SH-SY5Y (cell line): ENCODE measurements at regions not wholly inside any gene's neighbourhood (a gene's known extent, or its start where the extent isn't known, plus 50 kb on each side); places are given as distances from the start of the nearest gene placed in this dataset.

Experiments
- GATA2 ChIP-seq: IDR thresholded peaks from 2 replicates; pipeline ENCODE4 v1.6.1; 2011; ENCODE audit warnings: mild to moderate bottlenecking, low read depth, low read length
- GATA3 ChIP-seq: IDR thresholded peaks from 2 replicates; pipeline ENCODE4 v1.6.1; 2011; ENCODE audit warnings: low read depth, mild to moderate bottlenecking, low read length, moderate library complexity

DNA sequence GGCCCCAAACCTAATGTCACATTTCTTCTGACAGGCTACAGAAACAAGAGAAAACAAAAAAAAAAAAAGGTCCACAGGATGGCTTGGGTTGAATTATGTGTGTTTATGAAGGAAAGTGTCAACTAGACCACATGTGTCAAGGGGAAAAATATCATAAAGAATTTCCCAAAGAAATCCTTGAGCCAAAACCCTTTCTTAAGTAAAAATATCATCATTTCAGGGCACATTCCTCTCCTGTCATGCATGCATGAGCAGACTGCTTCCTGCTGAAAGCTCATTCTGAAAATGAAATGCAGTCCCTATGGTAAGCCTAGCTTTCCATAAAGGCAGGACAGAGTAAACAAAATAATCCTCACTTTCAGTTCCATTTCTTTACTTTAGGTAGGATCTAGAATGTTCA is 85.7 kb upstream of the RBBP8 start:
- TF ChIP-seq GATA2 (no peak), GATA3 (no peak)
